SJCRH30 (cell line): ENCODE measurements at regions not wholly inside any gene's neighbourhood (a gene's known extent, or its start where the extent isn't known, plus 50 kb on each side); places are given as distances from the start of the nearest gene placed in this dataset.

Experiments
- DNase-seq, 2 experiments: peaks; one replicate each; pipeline ENCODE4 v3.0.0-alpha.2; 2015 to 2020
- H3K27ac ChIP-seq: fragments of 250-450 bp; sonication (Bioruptor Pico); 2 replicates; pipeline ENCODE4 v1.5.1; 2020; ENCODE audit warnings: mild to moderate bottlenecking, moderate library complexity
- H3K27me3 ChIP-seq: fragments of 250-450 bp; sonication (Bioruptor Pico); 2 replicates; pipeline ENCODE4 v1.5.1; 2020; ENCODE audit warnings: mild to moderate bottlenecking, moderate library complexity
- H3K36me3 ChIP-seq: fragments of 250-450 bp; sonication (Bioruptor Pico); 2 replicates; pipeline ENCODE4 v1.5.1; 2020; ENCODE audit warnings: mild to moderate bottlenecking, moderate library complexity
- H3K4me1 ChIP-seq: fragments of 250-450 bp; sonication (Bioruptor Pico); 2 replicates; pipeline ENCODE4 v1.5.1; 2020; ENCODE audit warnings: mild to moderate bottlenecking, moderate library complexity
- H3K4me3 ChIP-seq: fragments of 250-450 bp; sonication (Bioruptor Pico); 2 replicates; pipeline ENCODE4 v1.5.1; 2020; ENCODE audit warnings: mild to moderate bottlenecking, moderate library complexity
- H3K9me3 ChIP-seq: fragments of 250-450 bp; sonication (Bioruptor Pico); replicated peaks from 2 replicates; pipeline ENCODE4 v1.5.1; 2020; ENCODE audit warnings: mild to moderate bottlenecking, moderate library complexity

- Histone ChIP-seq H3K36me3 (no peaks in the 10 kb centered on the region), H3K27ac (no peak overlapping the region)
Observed at GRCh38 chr15:46618984-46619383, 984.2 kb downstream of the SQOR start.

GRCh38 chr15:46620392-46621013 lies 985.7 kb downstream of the SQOR start:
- Histone ChIP-seq H3K4me1 (no peaks in the 10 kb centered on the region), H3K4me3 (no peak overlapping the region), H3K9me3 (no peaks in the 10 kb centered on the region), H3K27me3 (no peaks in the 10 kb centered on the region), H3K27ac (no peak overlapping the region), H3K36me3 (no peaks in the 10 kb centered on the region)
- no peak for DNase-seq

More at GRCh38 chr15:46618984-46619383, 984.2 kb downstream of the SQOR start:
- no peak for DNase-seq
- H3K9me3 ChIP-seq = no peaks in the 10 kb centered on the region
- no peaks in the 10 kb centered on the region for H3K27me3 ChIP-seq
- H3K4me3 ChIP-seq = no peak overlapping the region
- H3K4me1 ChIP-seq = no peaks in the 10 kb centered on the region

- Histone ChIP-seq H3K36me3 (no peaks in the 10 kb centered on the region), H3K4me3 (no peak overlapping the region), H3K4me1 (no peaks in the 10 kb centered on the region), H3K27me3 (no peaks in the 10 kb centered on the region), H3K27ac (no peak overlapping the region), H3K9me3 (no peaks in the 10 kb centered on the region)
- no peak for DNase-seq
Observed at GRCh38 chr15:46622851-46623250, 988.0 kb downstream of the SQOR start.

GRCh38 chr15:46636206-46636605 lies 1001.4 kb downstream of the SQOR start:
- H3K27ac ChIP-seq = no peak overlapping the region
- no peaks in the 10 kb centered on the region for H3K36me3 ChIP-seq
- no peak for DNase-seq
- H3K4me3 ChIP-seq = no peak overlapping the region
- 0 out of 2 replicates have a peak, but pooled peaks cover 2% of the 10 kb centered on the region for H3K9me3 ChIP-seq
- H3K4me1 ChIP-seq = no peaks in the 10 kb centered on the region
- peaks cover 3% of the 10 kb centered on the region; the same call in 1 of the 2 replicates for H3K27me3 ChIP-seq

GRCh38 chr15:46644501-46645481 lies 1010.0 kb downstream of the SQOR start:
- Histone ChIP-seq H3K9me3 (no peaks in the 10 kb centered on the region), H3K4me3 (no peak overlapping the region), H3K36me3 (no peaks in the 10 kb centered on the region), H3K27ac (no peak overlapping the region), H3K4me1 (no peaks in the 10 kb centered on the region), H3K27me3 (no peaks in the 10 kb centered on the region)
- no peak for DNase-seq

- no peak for DNase-seq
- Histone ChIP-seq H3K27ac (no peak overlapping the region), H3K27me3 (no peaks in the 10 kb centered on the region), H3K9me3 (no peaks in the 10 kb centered on the region), H3K4me3 (no peak overlapping the region), H3K36me3 (no peaks in the 10 kb centered on the region), H3K4me1 (no peaks in the 10 kb centered on the region)
Observed at GRCh38 chr15:46646490-46646889, 1011.7 kb downstream of the SQOR start.

GRCh38 chr15:46647046-46647445 lies 1012.2 kb downstream of the SQOR start:
- no peak for DNase-seq
- H3K36me3 ChIP-seq = no peaks in the 10 kb centered on the region
- no peaks in the 10 kb centered on the region for H3K4me1 ChIP-seq

GRCh38 chr15:46652266-46652665 lies 1017.4 kb downstream of the SQOR start:
- Histone ChIP-seq H3K27ac (no peak overlapping the region), H3K9me3 (no peaks in the 10 kb centered on the region), H3K4me1 (no peaks in the 10 kb centered on the region), H3K36me3 (no peaks in the 10 kb centered on the region), H3K27me3 (no peaks in the 10 kb centered on the region), H3K4me3 (no peak overlapping the region)
- no peak for DNase-seq

More at GRCh38 chr15:46647046-46647445, 1012.2 kb downstream of the SQOR start:
- Histone ChIP-seq H3K27ac (no peak overlapping the region), H3K9me3 (no peaks in the 10 kb centered on the region), H3K27me3 (no peaks in the 10 kb centered on the region), H3K4me3 (no peak overlapping the region)

GRCh38 chr15:46654993-46655392 lies 1020.2 kb downstream of the SQOR start:
- H3K27ac ChIP-seq = no peak overlapping the region
- H3K36me3 ChIP-seq = no peaks in the 10 kb centered on the region
- DNase-seq = no peak
- no peaks in the 10 kb centered on the region for H3K9me3 ChIP-seq
- no peaks in the 10 kb centered on the region for H3K27me3 ChIP-seq
- H3K4me1 ChIP-seq = no peaks in the 10 kb centered on the region
- H3K4me3 ChIP-seq = no peak overlapping the region

GRCh38 chr15:46660096-46660842 lies 1025.4 kb downstream of the SQOR start:
- Histone ChIP-seq H3K4me1 (no peaks in the 10 kb centered on the region), H3K27me3 (no peaks in the 10 kb centered on the region), H3K9me3 (no peaks in the 10 kb centered on the region), H3K27ac (no peak overlapping the region), H3K4me3 (no peak overlapping the region), H3K36me3 (no peaks in the 10 kb centered on the region)
- DNase-seq = no peak

- Histone ChIP-seq H3K36me3 (no peaks in the 10 kb centered on the region), H3K27ac (no peak overlapping the region), H3K9me3 (no peaks in the 10 kb centered on the region), H3K4me1 (no peaks in the 10 kb centered on the region), H3K4me3 (no peak overlapping the region), H3K27me3 (no peaks in the 10 kb centered on the region)
- no peak for DNase-seq
Observed at GRCh38 chr15:46670258-46670657, 1035.4 kb downstream of the SQOR start.

GRCh38 chr15:46671336-46671735 lies 1036.5 kb downstream of the SQOR start:
- Histone ChIP-seq H3K4me1 (no peaks in the 10 kb centered on the region), H3K27ac (no peak overlapping the region), H3K36me3 (no peaks in the 10 kb centered on the region), H3K27me3 (no peaks in the 10 kb centered on the region), H3K9me3 (no peaks in the 10 kb centered on the region), H3K4me3 (no peak overlapping the region)
- DNase-seq = no peak

GRCh38 chr15:46672041-46672440 lies 1037.2 kb downstream of the SQOR start:
- H3K27ac ChIP-seq = no peak overlapping the region
- no peaks in the 10 kb centered on the region for H3K4me1 ChIP-seq
- H3K9me3 ChIP-seq = no peaks in the 10 kb centered on the region
- no peak overlapping the region for H3K4me3 ChIP-seq
- DNase-seq = no peak
- H3K27me3 ChIP-seq = no peaks in the 10 kb centered on the region
- H3K36me3 ChIP-seq = no peaks in the 10 kb centered on the region

GRCh38 chr15:46676233-46677206 lies 1040.8 kb upstream of the SEMA6D start:
- no peaks in the 10 kb centered on the region for H3K4me1 ChIP-seq
- H3K27me3 ChIP-seq = no peaks in the 10 kb centered on the region
- H3K36me3 ChIP-seq = no peaks in the 10 kb centered on the region
- no peak overlapping the region for H3K27ac ChIP-seq
- H3K4me3 ChIP-seq = no peak overlapping the region
- no peak for DNase-seq
- no peaks in the 10 kb centered on the region for H3K9me3 ChIP-seq
